Tongue (tissue), 1 donor: ENCODE measurements at regions not wholly inside any gene's neighbourhood (a gene's known extent, or its start where the extent isn't known, plus 50 kb on each side); places are given as distances from the start of the nearest gene placed in this dataset.
"Not testable (repeated sequence)": the region's sequence is repeated elsewhere in the genome, so short reads cannot be mapped to it uniquely, and the experiment has no call there.

Experiments
- DNase-seq: peaks from one replicate; pipeline ENCODE4 v3.0.0-alpha.2; 2015

- no peak for DNase-seq
Measured at GRCh38 chr4:188959424-188959823, 820.2 kb downstream of the TRIML1 start.

- no peak for DNase-seq
Measured at GRCh38 chr4:188960411-188961093, 821.3 kb downstream of the TRIML1 start.

DNA sequence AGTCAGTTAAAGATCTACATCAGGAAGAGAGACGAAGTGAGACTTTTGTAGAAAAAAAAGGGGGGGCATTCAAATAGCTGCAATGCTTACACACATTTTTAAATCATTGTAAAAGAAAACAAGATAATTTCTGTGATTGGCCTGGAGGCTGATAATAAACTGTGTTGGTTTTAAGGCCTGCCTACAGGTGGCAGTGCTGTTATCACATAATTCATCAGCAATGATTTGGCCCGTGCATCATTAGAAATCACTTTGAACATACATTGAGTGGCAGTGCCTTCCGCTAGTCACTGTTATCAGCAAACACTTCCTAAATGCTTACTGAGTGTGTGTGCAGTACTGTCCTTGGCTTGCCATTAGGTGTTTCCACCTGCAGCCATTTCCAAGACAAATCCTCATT, 831.9 kb downstream of the TRIML1 start:
- DNase-seq, result no peak

- no peak for DNase-seq
Measured at GRCh38 chr4:188975271-188975670, 836.0 kb downstream of the TRIML1 start.

DNA sequence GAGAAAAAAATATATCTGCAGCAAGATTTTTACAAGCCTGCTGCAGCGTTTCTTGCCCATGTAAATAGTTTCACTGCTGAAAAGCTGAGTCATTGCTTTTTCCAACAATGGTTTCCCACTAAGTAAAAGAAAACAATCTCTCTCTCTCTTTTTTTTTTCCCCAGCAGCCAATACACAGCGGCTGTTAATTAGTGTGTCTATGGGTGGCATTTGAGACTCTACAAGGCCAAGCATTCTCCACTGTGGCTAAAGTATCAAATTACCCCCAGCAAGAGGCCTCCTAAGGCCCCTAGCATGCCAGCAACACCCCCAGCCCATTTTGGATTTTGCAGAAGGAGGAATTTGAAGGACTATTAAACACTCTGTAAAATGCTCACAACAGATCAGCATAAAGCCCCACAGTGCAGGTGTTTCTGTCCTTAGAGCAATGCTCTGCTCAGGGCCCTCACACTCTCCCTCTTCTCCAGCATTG, 837.4 kb downstream of the TRIML1 start:
- DNase-seq, result peak; percentile 44

- not testable (repeated sequence) for DNase-seq
Measured at GRCh38 chr4:188977232-188977631, 838.0 kb downstream of the TRIML1 start.

DNA sequence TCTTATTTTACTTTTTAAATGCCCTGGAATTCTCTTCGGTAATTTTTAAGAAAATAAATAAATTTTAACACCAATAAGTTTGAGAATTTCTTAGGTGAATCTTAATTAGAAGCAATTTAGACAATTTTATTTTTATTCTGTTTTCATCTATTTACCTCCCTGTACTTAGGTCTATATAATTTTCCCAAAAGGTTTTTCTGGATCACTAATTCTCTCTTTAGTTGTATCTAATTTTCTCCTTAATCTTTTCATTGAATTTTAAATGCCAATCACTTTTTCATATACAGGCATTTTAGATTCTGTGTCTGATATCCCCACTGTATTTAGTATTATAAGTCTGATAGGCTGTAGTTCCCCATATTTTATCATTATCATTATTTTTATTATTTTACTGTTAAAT, 845.3 kb downstream of the TRIML1 start:
- no peak for DNase-seq

GRCh38 chr4:188986271-188986689, 847.0 kb downstream of the TRIML1 start:
- peak; percentile 58 for DNase-seq

GRCh38 chr4:188987011-188987410, 847.8 kb downstream of the TRIML1 start:
- DNase-seq, result no peak

DNA sequence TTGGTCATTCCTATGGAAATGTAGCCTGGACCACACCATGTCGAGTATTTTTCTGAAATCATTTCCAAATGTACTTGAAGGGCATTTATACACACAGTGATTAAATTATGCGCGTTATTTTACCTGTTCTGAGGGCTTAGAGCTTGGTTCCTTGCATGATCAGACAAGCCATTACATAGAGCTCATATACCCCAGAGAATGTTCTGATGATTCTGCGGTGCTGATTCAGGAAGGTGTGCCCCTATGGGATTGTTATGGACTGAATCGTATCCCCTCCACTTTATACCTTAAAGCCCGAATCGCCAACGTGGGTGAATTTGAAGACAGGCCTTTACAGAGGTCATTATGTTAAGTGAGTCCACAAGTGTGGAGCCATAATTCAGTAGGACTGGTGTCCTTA, 848.9 kb downstream of the TRIML1 start:
- DNase-seq, result no peak

- DNase-seq, result no peak
Measured at GRCh38 chr4:188989371-188989770, 850.1 kb downstream of the TRIML1 start.

- no peak for DNase-seq
Measured at GRCh38 chr4:188992706-188993105, 853.5 kb downstream of the TRIML1 start.

GRCh38 chr4:188993871-188994270, 854.6 kb downstream of the TRIML1 start:
- DNase-seq, result peak; percentile 17

- DNase-seq, result no peak
Measured at GRCh38 chr4:189001283-189001970, 862.2 kb downstream of the TRIML1 start.

GRCh38 chr4:189001971-189002450, 862.8 kb downstream of the TRIML1 start:
- DNase-seq, result no peak

DNA sequence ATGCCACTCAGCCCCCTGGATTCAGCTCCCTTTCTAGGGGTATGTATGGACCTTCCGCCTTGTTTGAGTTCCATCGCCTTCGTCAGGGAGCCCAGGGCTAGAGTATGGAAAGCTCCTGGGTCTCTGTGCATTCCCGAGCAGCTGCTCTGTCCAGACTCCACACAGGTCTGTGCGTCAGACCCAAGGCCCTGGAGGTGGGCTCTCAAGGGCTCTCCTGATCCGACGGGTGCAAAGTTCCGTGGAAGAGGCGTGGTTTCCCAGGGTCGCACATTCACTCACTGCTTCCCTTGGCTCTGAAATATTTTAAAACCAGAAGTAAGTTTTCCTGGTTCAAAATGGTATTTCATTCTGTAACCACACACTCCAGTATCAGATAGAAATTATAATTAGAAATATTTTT, 863.2 kb downstream of the TRIML1 start:
- no peak for DNase-seq

DNA sequence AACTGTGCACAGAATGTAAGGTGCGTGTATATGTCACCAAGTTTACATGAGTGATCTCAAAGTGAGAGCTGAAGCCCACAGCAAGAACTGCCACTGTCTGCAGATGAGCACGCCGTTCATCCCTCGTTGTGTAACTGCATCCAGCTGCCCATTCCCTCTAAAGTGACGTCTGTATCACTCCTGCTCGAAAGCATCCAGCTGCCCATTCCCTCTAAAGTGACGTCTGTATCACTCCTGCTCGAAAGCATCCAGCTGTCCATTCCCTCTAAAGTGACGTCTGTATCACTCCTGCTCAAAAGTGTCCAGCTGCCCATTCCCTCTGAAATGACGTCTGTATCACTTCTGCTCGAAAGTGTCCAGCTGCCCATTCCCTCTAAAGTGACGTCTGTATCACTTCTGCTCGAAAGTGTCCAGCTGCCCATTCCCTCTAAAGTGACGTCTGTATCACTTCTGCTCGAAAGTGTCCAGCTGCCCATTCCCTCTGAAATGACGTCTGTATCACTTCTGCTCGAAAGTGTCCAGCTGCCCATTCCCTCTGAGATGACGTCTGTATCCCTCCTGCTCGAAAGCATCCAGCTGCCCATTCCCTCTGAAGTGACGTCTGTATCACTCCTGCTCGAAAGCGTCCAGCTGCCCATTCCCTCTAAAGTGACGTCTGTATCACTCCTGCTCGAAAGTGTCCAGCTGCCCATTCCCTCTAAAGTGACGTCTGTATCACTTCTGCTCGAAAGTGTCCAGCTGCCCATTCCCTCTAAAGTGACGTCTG, 871.4 kb downstream of the TRIML1 start:
- peak; percentile 27 for DNase-seq

GRCh38 chr4:189021831-189022230, 882.6 kb downstream of the TRIML1 start:
- DNase-seq, result no peak

DNA sequence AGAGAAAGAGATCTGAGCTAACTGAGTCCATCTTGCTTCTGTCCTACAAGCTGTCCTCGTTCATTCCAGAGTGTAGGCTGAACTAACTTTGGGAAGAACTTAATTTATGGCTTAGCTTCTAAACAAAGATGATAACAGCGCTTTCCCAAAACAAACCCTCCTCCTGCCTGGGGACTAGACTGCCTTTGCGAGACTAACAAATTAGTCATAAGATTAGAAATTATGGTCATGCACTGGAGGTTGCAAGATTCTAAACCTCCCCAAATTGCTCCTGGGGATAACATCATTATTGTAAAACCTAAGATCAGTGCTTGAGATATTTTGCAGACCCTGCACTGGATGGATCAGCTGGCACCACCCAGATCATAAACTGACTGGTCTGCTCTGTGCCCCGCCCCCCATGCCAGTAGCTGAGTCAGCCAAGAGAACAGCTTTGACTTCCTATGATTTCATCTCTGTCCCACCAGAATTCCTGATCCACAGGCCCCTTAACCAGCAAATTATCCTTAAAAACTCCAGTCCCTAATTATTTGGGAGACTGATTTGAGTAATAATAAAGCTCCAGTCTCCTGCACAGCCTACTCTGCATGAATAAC, 883.3 kb downstream of the TRIML1 start:
- DNase-seq, result no peak

DNA sequence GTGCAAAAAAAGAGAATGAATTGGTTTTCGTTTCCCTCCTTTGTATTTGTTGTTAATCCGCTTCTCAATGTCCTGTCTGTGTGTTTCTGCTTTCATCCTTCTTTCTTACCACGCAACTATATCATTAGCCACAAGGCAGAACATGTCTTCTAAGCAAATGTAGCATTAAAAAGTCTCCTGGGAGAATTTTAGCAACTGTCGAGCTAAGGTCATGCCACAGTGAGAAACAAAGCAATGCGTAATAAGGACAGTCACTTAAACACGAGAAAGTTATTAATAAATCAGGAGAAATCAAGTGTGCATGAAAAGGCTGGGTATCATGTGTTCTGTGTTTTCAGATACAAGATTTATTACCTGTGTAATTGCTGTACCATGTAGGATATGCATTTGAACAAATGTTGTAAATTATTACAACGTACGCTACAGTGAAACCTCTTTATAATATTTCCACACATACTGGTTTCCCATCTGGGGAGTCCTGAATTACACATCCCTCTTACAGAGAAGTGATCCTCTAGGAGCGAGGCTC, 890.8 kb downstream of the TRIML1 start:
- no peak for DNase-seq

DNA sequence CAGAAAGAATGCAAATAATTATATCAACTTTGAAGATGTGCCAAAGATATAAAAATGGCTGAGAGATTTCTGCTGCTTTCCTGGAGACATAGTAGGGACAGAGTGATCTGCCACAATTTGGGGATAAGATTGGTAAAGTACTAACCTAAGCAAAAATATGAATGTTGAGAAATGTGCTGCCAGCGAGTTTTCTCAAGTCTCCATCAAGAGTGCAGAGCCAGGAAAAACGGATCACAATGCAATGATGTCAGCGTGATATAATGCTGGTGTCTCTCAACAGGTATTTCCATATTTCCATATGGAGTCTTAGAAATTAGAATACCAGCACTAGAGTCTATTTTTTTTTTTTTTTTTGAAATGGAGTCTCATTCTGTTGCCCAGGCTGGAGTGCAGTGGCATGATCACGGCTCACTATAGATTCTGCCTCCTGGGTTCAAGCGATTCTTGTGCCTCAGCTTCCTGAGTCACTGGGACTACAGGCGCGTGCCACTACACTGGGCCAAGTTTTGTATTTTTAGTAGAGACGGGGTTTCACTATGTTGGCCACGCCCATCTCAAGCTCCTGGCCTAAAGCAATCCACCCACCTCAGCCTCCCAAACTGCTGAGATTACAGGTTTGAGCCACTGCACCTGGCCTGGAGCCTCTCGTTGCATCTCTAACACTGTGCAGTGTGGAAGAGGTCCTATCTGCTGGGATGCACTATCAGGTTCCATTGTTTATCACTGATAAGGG, 893.5 kb downstream of the TRIML1 start:
- DNase-seq, result no peak
